ENCODE measurements at regions not wholly inside any gene's neighbourhood (a gene's known extent, or its start where the extent isn't known, plus 50 kb on each side); places are given as distances from the start of the nearest gene placed in this dataset.

GRCh38 chr2:153393518-153393917, 85.0 kb downstream of the RPRM start:
- DNase-seq (ENCODE audit: insufficient read length, low spot score) (no peak), FAIRE-seq (no peak)
- TF ChIP-seq PAX5 (IDR thresholded peaks at IDR 0.05; ENCODE audit: insufficient read depth, low read length, severe bottlenecking) = no peak
- TF ChIP-seq POU2F2 (IDR thresholded peaks at IDR 0.05; ENCODE audit: low read depth, low read length) = no peak
- TF ChIP-seq POLR2A (IDR thresholded peaks at IDR 0.05; ENCODE audit: low read depth, low read length) = no peak
- TF ChIP-seq POLR2AphosphoS5 (IDR thresholded peaks at IDR 0.05; ENCODE audit: low read depth, low read length) = no peak
- TF ChIP-seq SPI1 (IDR thresholded peaks at IDR 0.05; ENCODE audit: low read depth, low read length) = no peak
- TF ChIP-seq TAF1 (IDR thresholded peaks at IDR 0.05; ENCODE audit: low read depth, low read length) = no peak

GRCh38 chr2:153391131-153391530, 87.4 kb downstream of the RPRM start:
- TF ChIP-seq PAX5 (IDR thresholded peaks at IDR 0.05; ENCODE audit: insufficient read depth, low read length, severe bottlenecking) (no peak), POU2F2 (IDR thresholded peaks at IDR 0.05; ENCODE audit: low read depth, low read length) (no peak), SPI1 (IDR thresholded peaks at IDR 0.05; ENCODE audit: low read depth, low read length) (no peak), POLR2AphosphoS5 (IDR thresholded peaks at IDR 0.05; ENCODE audit: low read depth, low read length) (no peak), TAF1 (IDR thresholded peaks at IDR 0.05; ENCODE audit: low read depth, low read length) (no peak), POLR2A (IDR thresholded peaks at IDR 0.05; ENCODE audit: low read depth, low read length) (no peak)
- no peak for FAIRE-seq
- no peak for DNase-seq (ENCODE audit: insufficient read length, low spot score)

GRCh38 chr2:153388246-153388645, 90.3 kb downstream of the RPRM start:
- no peak for DNase-seq (ENCODE audit: insufficient read length, low spot score)

GRCh38 chr2:153387203-153387602, 91.4 kb downstream of the RPRM start:
- FAIRE-seq = no peak
- TF ChIP-seq TAF1 (IDR thresholded peaks at IDR 0.05; ENCODE audit: low read depth, low read length) = no peak
- TF ChIP-seq POLR2A (IDR thresholded peaks at IDR 0.05; ENCODE audit: low read depth, low read length) = no peak
- no peak for TF ChIP-seq SPI1 (IDR thresholded peaks at IDR 0.05; ENCODE audit: low read depth, low read length)
- TF ChIP-seq POLR2AphosphoS5 (IDR thresholded peaks at IDR 0.05; ENCODE audit: low read depth, low read length) = no peak
- TF ChIP-seq PAX5 (IDR thresholded peaks at IDR 0.05; ENCODE audit: insufficient read depth, low read length, severe bottlenecking) = no peak
- no peak for TF ChIP-seq POU2F2 (IDR thresholded peaks at IDR 0.05; ENCODE audit: low read depth, low read length)
- DNase-seq (ENCODE audit: insufficient read length, low spot score) = no peak

More at GRCh38 chr2:153388246-153388645, 90.3 kb downstream of the RPRM start:
- TF ChIP-seq POLR2AphosphoS5 (IDR thresholded peaks at IDR 0.05; ENCODE audit: low read depth, low read length) = no peak
- TF ChIP-seq SPI1 (IDR thresholded peaks at IDR 0.05; ENCODE audit: low read depth, low read length) = no peak
- TF ChIP-seq PAX5 (IDR thresholded peaks at IDR 0.05; ENCODE audit: insufficient read depth, low read length, severe bottlenecking) = no peak
- no peak for TF ChIP-seq POLR2A (IDR thresholded peaks at IDR 0.05; ENCODE audit: low read depth, low read length)
- TF ChIP-seq POU2F2 (IDR thresholded peaks at IDR 0.05; ENCODE audit: low read depth, low read length) = no peak
- no peak for TF ChIP-seq TAF1 (IDR thresholded peaks at IDR 0.05; ENCODE audit: low read depth, low read length)
- no peak for FAIRE-seq

GRCh38 chr2:153386481-153386897, 92.1 kb downstream of the RPRM start:
- no peak for FAIRE-seq

GRCh38 chr2:153373510-153374279, 104.9 kb downstream of the RPRM start:
- TF ChIP-seq POLR2AphosphoS5 (IDR thresholded peaks at IDR 0.05; ENCODE audit: low read depth, low read length) = no peak
- TF ChIP-seq SPI1 (IDR thresholded peaks at IDR 0.05; ENCODE audit: low read depth, low read length) = no peak
- no peak for TF ChIP-seq POU2F2 (IDR thresholded peaks at IDR 0.05; ENCODE audit: low read depth, low read length)
- TF ChIP-seq POLR2A (IDR thresholded peaks at IDR 0.05; ENCODE audit: low read depth, low read length) = no peak
- no peak for DNase-seq (ENCODE audit: insufficient read length, low spot score)
- no peak for FAIRE-seq

More at GRCh38 chr2:153386481-153386897, 92.1 kb downstream of the RPRM start:
- TF ChIP-seq POLR2AphosphoS5 (IDR thresholded peaks at IDR 0.05; ENCODE audit: low read depth, low read length) (no peak), SPI1 (IDR thresholded peaks at IDR 0.05; ENCODE audit: low read depth, low read length) (no peak), POU2F2 (IDR thresholded peaks at IDR 0.05; ENCODE audit: low read depth, low read length) (no peak), TAF1 (IDR thresholded peaks at IDR 0.05; ENCODE audit: low read depth, low read length) (no peak), PAX5 (IDR thresholded peaks at IDR 0.05; ENCODE audit: insufficient read depth, low read length, severe bottlenecking) (no peak), POLR2A (IDR thresholded peaks at IDR 0.05; ENCODE audit: low read depth, low read length) (no peak)
- no peak for DNase-seq (ENCODE audit: insufficient read length, low spot score)

- FAIRE-seq = no peak
- no peak for DNase-seq (ENCODE audit: insufficient read length, low spot score)
- TF ChIP-seq POU2F2 (IDR thresholded peaks at IDR 0.05; ENCODE audit: low read depth, low read length) (no peak), POLR2AphosphoS5 (IDR thresholded peaks at IDR 0.05; ENCODE audit: low read depth, low read length) (no peak), POLR2A (IDR thresholded peaks at IDR 0.05; ENCODE audit: low read depth, low read length) (no peak), PAX5 (IDR thresholded peaks at IDR 0.05; ENCODE audit: insufficient read depth, low read length, severe bottlenecking) (no peak), TAF1 (IDR thresholded peaks at IDR 0.05; ENCODE audit: low read depth, low read length) (no peak), SPI1 (IDR thresholded peaks at IDR 0.05; ENCODE audit: low read depth, low read length) (no peak)
These were observed 118.3 kb downstream of the RPRM start for GRCh38 chr2:153360239-153360638.

- FAIRE-seq (no peak), DNase-seq (ENCODE audit: insufficient read length, low spot score) (no peak)
- TF ChIP-seq TAF1 (IDR thresholded peaks at IDR 0.05; ENCODE audit: low read depth, low read length) (no peak), POLR2AphosphoS5 (IDR thresholded peaks at IDR 0.05; ENCODE audit: low read depth, low read length) (no peak), POLR2A (IDR thresholded peaks at IDR 0.05; ENCODE audit: low read depth, low read length) (no peak), POU2F2 (IDR thresholded peaks at IDR 0.05; ENCODE audit: low read depth, low read length) (no peak), SPI1 (IDR thresholded peaks at IDR 0.05; ENCODE audit: low read depth, low read length) (no peak), PAX5 (IDR thresholded peaks at IDR 0.05; ENCODE audit: insufficient read depth, low read length, severe bottlenecking) (no peak)
These were observed 124.2 kb downstream of the RPRM start for GRCh38 chr2:153354377-153354776.

GRCh38 chr2:153349603-153350002, 129.0 kb downstream of the RPRM start:
- TF ChIP-seq POU2F2 (IDR thresholded peaks at IDR 0.05; ENCODE audit: low read depth, low read length) (no peak), POLR2A (IDR thresholded peaks at IDR 0.05; ENCODE audit: low read depth, low read length) (no peak), POLR2AphosphoS5 (IDR thresholded peaks at IDR 0.05; ENCODE audit: low read depth, low read length) (no peak), SPI1 (IDR thresholded peaks at IDR 0.05; ENCODE audit: low read depth, low read length) (no peak), TAF1 (IDR thresholded peaks at IDR 0.05; ENCODE audit: low read depth, low read length) (no peak), PAX5 (IDR thresholded peaks at IDR 0.05; ENCODE audit: insufficient read depth, low read length, severe bottlenecking) (no peak)
- DNase-seq (ENCODE audit: insufficient read length, low spot score) (no peak), FAIRE-seq (no peak)
